GM12801 (cell line): ENCODE measurements at regions not wholly inside any gene's neighbourhood (a gene's known extent, or its start where the extent isn't known, plus 50 kb on each side); places are given as distances from the start of the nearest gene placed in this dataset.

ENCODE experiments used
- TF ChIP-seq, protein P1 (sequence below): IDR thresholded peaks from one replicate; pipeline ENCODE4 v1.5.1; 2011; ENCODE audit warnings: control low read depth; ENCODE audit not compliant: insufficient read length; ENCODE audit errors: extremely low read depth

DNA sequence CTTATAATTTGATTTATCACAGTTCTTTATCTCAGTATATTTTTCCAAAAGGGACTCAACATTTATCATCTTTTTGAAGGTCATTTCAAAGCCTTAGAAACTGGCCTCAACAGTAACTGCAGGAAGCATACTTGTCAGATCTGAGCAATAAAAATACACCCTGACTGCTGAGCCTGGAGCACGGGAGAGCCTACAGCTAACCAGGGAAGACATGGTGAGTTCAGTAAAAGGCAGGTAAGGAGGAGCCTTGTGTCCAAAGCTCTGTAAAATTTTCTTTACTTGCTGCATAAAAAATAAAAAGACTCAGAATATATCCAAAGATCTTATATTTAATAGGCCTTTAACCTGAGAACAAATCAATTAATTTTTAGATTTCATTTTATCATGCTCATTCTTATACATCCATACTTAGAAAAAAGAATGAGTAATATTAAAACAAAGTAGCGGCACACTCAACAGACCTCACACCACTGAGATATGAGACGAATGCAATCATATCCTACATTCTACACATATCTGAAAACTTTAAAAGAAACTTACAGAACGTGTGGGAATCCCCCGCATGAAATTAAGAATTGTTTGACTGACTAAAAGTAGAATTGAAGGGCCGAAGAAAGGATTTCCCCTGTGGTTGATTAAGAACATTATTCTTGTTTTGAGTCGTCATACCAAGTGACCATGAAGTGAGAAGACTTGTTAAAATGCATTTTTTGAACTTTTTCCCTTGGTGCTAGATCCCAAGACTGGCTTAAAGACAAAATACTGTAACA lies 296.4 kb upstream of the MKLN1 start:
- TF ChIP-seq, protein P1, sequence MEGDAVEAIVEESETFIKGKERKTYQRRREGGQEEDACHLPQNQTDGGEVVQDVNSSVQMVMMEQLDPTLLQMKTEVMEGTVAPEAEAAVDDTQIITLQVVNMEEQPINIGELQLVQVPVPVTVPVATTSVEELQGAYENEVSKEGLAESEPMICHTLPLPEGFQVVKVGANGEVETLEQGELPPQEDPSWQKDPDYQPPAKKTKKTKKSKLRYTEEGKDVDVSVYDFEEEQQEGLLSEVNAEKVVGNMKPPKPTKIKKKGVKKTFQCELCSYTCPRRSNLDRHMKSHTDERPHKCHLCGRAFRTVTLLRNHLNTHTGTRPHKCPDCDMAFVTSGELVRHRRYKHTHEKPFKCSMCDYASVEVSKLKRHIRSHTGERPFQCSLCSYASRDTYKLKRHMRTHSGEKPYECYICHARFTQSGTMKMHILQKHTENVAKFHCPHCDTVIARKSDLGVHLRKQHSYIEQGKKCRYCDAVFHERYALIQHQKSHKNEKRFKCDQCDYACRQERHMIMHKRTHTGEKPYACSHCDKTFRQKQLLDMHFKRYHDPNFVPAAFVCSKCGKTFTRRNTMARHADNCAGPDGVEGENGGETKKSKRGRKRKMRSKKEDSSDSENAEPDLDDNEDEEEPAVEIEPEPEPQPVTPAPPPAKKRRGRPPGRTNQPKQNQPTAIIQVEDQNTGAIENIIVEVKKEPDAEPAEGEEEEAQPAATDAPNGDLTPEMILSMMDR: no peak

DNA sequence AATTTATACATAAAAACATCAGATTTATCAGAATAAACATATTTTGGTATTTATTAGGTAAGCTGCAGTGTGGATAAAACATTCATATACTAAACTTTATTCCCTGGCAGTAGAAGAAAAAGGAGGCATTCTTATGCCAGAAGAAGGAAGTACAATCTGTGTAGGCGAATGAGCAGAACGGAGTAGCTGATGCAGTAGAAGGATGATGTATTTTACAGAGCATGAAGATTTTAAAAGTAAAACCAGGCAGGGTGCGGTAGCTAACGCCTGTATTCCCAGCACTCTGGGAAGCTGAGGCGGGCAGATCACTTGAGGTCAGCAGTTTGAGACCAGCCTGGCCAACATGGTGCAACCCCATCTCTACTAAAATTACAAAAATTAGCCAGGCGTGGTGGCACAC lies 294.9 kb upstream of the MKLN1 start:
- TF ChIP-seq, protein P1: no peak

DNA sequence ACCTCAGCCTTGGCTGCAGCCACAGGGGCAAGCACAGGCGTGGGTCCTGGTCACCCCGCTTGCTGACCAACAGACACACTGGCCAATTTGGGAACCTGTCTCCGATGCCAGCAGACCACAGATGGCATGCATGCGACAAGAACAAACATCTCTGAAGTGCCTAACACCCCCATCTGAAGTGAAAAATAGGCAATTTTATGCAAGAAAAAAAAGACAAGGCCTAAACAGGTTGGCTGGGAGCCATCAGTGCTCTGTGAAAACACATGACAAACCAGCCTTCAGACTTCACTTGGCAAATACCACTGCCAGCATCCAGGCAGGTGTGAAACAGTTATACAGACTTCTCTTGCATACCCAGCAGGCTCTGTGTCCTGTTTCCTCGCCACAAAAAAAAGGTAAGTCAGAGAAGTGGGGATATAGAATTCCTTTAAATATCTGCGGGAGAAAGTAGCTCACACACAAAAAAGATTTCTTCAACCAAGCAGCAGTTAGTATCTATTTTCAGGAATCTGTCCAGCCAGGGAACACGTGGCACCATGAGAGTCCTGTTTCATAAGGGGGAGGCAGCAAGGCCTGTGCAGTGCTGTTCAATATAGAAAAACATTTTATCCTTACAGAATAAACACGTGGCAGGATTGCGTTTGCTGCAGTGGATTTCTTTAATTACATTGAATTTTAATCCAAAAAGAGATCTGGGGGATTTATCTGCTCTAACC lies 293.4 kb upstream of the MKLN1 start:
- TF ChIP-seq, protein P1: no peak

DNA sequence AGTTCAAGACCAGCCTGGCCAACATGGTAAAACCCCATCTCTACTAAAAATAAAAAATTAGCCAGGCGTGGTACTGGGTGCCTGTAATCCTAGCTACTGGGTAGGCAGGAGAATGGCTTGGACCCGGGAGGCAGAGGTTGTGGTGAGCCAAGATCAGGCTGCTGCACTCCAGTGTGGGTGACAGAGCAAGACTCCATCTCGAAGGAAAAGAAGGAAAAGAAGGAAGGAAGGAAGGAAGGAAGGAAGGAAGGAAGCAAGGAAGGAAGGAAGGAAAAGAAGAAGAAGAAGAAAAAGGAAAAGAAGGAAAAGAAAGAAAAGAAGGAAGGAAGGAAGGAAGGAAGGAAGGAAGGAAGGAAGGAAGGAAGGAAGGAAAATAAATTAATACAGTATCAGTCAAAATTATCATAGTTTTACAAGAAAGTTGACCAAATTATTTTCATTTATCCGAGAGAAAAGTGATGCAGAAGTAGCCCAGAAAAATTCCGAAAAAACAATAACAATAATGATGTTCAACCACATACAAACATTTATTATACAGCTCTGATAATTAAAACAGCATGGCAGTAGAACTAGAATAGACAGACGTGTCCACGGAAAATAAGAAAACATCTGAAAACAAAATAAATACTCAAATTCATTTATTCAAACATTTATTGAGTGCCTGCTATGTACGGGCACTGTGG lies 292.4 kb upstream of the MKLN1 start:
- TF ChIP-seq, protein P1: no peak

DNA sequence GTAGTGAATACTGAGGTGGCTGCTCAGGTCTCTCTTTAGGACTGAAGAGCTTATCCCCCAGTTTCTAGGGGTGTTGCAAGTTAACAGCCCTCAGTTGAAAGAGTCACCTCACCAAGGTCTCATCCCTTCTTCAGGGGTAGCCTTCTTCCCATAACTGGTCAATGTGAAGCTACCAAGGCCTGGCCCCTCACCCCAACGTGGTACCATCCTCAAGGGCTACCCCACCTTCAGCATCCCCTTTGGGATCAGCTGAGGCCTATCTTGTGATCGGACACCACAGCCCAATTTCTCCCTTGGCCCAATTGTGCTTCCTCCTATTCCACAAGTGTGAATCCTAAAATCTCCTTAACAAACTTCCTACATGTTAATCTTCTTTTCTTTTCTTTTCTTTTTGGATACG lies 289.5 kb upstream of the MKLN1 start:
- TF ChIP-seq, protein P1: no peak

DNA sequence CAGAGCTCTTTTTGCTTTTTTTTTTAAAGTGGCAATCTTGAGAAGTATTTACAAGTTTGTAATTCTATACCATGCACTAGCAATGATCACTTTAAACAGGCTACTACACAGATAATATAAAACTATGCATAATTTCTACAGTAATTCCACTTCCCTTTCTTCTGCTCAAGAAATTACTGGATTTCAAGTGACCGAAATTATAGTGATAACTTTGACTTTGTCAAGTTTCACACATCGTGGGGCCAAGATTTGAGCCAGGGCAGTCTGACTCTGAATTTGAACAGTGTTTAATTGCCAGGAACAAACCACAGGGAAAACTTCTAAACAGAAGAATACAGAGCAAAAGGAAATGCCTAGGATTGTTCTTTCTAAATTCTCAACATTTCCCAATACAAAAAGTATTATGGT lies 288.3 kb upstream of the MKLN1 start:
- TF ChIP-seq, protein P1: no peak

DNA sequence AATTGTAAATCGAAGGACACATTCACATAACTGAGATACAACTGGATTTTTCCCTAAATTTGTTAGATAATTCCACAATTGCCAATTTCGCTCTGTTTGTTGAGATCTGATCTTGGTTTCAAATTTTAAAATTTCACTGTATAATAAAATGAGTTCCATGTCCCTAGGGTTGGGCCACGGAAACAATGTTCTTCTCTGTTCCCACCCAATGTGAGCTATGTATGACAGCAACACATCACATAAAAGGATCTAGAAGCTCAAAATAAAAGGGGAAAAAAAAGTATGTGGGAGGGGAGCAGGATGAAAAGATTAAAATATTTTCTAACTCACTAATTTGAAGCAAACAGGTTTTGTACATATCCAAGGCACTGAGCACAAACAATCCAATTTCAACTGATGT lies 287.8 kb upstream of the MKLN1 start:
- TF ChIP-seq, protein P1: no peak
